GM12873 (cell line): ENCODE measurements at regions not wholly inside any gene's neighbourhood (a gene's known extent, or its start where the extent isn't known, plus 50 kb on each side); places are given as distances from the start of the nearest gene placed in this dataset.

Experiments used
- TF ChIP-seq, protein P1 (sequence below): IDR thresholded peaks from 2 replicates; pipeline ENCODE4 v1.5.1; 2012; ENCODE audit warnings: low read depth, mild to moderate bottlenecking, moderate library complexity, low read length, control low read depth; ENCODE audit not compliant: insufficient read depth; ENCODE audit errors: missing control alignments

DNA sequence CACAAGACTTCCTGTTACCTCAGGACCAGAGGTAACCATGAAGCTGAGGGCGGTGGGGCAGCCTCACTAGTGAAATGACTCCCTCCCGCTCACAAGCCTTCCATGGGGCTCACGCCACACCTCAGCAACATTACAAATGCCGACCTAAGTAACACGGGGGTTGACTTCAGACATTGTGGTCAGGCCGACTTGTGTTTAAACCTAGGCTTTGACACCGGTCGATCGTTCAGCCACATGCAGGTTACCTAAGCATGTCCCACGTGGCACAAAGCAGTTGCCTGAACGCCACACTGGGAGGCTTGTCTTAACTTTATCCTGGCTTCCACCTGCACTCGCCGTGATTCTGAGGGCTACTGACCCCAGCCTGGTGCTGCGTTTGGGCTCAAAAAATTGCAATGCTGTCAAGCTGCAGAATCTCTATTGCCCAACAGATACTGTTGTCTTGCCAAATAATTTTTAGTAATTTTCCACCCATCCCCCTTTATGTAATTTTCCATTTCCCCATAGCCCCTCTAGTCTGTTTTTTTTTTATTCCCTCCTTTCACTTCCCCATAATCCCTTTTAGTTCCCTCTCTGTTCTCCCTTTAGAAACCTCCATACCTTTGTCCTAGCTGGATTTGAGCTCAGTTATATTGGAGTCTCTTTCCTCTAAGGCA lies 158.6 kb upstream of the RGMA start:
- TF ChIP-seq, protein P1, sequence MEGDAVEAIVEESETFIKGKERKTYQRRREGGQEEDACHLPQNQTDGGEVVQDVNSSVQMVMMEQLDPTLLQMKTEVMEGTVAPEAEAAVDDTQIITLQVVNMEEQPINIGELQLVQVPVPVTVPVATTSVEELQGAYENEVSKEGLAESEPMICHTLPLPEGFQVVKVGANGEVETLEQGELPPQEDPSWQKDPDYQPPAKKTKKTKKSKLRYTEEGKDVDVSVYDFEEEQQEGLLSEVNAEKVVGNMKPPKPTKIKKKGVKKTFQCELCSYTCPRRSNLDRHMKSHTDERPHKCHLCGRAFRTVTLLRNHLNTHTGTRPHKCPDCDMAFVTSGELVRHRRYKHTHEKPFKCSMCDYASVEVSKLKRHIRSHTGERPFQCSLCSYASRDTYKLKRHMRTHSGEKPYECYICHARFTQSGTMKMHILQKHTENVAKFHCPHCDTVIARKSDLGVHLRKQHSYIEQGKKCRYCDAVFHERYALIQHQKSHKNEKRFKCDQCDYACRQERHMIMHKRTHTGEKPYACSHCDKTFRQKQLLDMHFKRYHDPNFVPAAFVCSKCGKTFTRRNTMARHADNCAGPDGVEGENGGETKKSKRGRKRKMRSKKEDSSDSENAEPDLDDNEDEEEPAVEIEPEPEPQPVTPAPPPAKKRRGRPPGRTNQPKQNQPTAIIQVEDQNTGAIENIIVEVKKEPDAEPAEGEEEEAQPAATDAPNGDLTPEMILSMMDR: no peak

DNA sequence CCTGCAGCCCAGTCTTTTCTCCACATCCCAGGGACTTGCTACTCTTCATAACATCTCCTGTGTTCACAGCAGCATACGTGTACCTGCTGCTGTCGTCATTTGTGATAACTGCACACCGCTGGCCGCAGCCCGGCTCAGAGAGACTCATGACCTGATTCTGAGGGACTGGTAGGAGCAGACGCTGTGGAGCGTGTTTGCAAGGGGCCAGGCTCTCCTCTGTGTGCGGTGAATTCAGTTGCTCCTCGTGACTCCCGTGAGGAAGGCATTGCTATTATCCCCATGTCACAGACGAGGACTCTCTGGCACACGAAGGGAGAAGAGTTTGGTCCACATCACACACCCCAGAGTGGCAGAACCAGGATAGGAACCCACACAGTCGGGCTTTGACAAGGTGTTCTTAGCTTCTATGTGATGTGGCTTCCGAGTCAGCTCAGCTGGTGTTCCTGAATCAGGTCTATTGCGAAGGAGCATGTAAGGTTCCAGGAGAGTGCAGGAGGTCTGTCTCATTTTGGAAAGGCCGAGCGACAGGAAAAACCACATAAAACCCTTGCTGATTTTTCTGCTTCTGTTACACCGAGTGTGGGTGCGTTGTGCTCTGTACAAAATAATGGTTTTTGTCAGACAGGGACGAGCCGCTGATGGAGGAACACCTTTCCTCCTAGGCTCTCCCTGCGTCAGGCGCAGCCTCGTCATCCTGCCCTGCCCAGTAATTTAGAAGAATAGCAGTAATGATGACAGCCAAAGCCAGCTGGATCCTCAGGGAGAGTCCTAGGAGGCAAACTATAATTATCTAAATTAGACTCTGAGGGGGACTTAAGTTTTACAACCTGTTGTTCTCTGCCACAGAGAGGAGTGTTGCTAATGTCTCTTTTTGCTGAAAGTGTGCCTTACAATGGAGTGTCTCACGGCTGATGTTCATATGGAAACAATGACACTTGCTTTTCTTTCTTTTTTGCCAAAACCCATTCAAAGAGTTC lies 157.5 kb upstream of the RGMA start:
- TF ChIP-seq, protein P1: no peak

DNA sequence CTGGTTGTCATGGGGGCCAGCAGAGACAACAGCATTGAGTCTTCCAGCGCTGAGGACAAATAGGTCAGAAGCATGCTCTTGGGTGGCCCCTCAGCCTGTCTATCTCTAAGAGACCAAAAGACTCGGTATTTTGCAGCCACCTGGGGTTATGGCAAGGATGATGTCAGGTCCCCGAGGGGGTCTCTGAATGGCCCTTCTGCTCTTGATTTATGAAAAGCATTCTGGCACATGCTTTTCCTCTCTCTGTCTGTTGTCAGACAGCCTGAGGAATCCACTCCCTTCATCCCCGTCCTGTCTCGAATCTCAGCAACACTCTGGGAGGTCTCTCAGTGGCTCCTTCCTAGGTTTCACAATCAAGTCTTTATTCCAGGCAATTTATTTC lies 156.6 kb upstream of the RGMA start:
- TF ChIP-seq, protein P1: no peak

DNA sequence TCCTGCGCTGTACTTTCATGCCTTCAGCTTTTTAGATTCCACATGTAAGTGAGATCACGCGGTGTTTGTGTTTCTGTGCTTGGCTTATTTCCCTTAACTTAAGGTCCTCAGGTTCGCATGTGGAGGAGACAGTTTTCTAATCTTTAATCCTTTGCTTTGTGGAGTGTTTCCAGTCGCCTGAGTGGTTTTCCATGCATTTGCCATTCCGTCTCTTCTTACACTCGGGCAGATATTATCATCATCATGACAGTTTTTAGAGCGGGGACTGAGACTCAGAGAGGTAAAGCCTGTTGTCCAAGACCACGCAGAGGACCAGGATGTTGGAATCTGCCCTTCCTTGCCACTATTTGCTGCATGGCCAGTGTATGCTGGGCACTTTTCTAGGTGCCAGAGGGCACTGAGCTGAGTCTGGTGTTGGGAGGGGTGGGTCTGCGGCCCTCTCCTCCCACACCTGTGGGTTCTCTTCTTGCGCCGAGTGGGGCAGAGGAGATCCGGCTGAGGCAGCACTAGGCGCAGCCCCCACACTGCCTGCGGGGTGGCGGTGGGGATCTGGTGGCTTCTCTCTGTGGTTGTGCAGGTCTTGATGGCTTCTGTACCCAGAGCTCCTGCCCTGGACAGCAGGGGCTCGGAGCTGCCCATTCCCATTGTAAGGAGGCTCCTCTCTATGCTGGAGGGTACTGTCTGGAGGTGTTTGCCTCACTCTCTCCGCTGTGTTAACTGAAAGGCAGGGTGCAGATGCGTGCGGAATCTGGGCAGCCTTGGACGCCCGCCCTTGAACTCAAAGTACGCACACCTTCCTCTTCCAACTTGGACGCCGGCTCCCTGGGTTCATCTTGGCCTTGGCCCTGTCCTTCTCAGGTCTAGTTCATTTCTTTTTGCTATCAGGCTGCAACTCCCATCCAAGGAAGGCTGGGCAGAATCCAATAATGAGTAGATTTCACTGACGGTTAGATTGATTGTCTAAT lies 156.0 kb upstream of the RGMA start:
- TF ChIP-seq, protein P1: no peak

DNA sequence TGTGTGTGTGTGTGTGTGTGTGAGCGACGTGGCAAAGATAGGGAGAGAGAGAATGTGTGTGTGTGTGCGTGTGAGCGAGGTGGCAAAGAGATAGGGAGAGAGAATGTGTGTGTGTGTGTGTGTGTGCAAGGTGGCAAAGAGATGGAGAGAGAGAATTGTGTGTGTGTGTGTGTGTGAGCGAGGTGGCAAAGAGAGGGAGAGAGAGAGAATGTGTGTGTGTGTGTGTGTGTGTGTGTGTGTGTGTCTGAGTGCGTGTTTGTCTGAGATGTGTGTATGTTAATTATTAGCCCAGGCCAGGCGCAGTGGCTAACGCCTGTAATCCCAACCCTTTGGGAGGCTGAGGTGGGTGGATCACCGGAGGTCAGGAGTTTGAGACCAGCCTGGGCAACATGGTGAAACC lies 154.6 kb upstream of the RGMA start:
- TF ChIP-seq, protein P1: no peak

DNA sequence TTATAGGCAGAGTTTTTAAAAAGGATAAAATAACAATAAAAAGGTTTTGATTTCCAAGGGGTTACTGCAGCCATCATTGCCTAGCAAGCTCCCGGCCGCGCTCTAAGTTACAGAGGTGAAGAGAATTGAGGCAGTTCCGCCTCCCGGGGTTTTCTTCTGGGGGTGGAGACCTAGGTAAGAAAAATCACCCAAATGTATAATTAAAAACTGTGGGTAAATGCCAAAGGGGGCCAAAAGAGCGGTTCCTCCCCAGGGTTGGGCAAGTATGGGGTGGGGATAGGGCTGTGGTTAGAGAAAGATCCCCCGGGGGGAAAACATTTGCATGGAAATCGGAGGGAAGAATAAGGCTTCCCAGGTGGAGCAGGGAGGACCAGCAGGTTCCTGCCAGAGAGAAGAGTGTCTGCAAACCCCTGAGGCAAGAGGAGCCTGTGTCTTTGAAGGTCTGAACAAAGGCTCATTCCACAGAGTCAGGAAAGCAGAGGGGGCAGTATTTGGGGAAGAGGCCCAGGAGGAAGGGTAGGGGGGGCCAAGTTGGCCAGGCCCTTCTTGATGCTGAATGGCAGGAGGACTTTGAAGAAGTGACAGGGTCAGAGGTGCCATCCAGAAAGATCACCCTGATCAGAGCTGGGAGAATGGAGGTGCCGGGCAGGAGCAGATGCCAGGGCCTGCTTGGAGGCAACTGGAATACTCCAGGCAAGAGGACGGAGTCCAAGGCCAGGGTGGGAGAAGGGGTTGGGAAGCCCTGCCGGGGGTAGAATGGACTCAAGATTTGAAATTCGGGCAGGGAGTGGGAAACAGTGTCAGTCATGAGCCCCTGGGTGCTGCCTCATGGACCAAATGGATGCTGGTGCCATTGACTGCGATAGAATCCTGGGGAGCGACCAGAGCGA lies 152.9 kb upstream of the RGMA start:
- TF ChIP-seq, protein P1: no peak
